Subcutaneous abdominal adipose tissue (tissue), 5 donors: ENCODE measurements at regions not wholly inside any gene's neighbourhood (a gene's known extent, or its start where the extent isn't known, plus 50 kb on each side); places are given as distances from the start of the nearest gene placed in this dataset.
"Not testable (repeated sequence)": the region's sequence is repeated elsewhere in the genome, so short reads cannot be mapped to it uniquely, and the experiment has no call there.

Experiments
- H3K27ac ChIP-seq: one replicate; pipeline ENCODE4 v1.7.0; 2013; ENCODE audit warnings: low read depth, mild to moderate bottlenecking, inconsistent platforms, low read length, moderate library complexity
- H3K27me3 ChIP-seq, 5 donors: one replicate each; pipeline ENCODE4 v1.7.0; 2013; ENCODE audit warnings: low read length in 5 of 5, inconsistent platforms in 1 of 5; ENCODE audit not compliant: control insufficient read depth in 5 of 5, insufficient read depth in 4 of 5
- H3K36me3 ChIP-seq, 5 donors: one replicate each; pipeline ENCODE4 v1.7.0; 2013; ENCODE audit warnings: low read length in 5 of 5; ENCODE audit not compliant: control insufficient read depth in 5 of 5, insufficient read depth in 5 of 5
- H3K4me1 ChIP-seq, 5 donors: one replicate each; pipeline ENCODE4 v1.7.0; 2013; ENCODE audit warnings: low read length in 5 of 5, mild to moderate bottlenecking in 3 of 5, moderate library complexity in 1 of 5; ENCODE audit not compliant: control insufficient read depth in 5 of 5, insufficient read depth in 5 of 5
- H3K4me3 ChIP-seq, 5 donors: one replicate each; pipeline ENCODE4 v1.7.0; 2013; ENCODE audit warnings: low read length in 5 of 5, low read depth in 1 of 5
- H3K9ac ChIP-seq, 5 donors: one replicate each; pipeline ENCODE4 v1.7.0; 2013; ENCODE audit warnings: low read length in 5 of 5, mild to moderate bottlenecking in 4 of 5, moderate library complexity in 3 of 5
- H3K9me3 ChIP-seq, 5 donors: one replicate each; pipeline ENCODE4 v1.7.0; 2013; ENCODE audit warnings: low read length in 5 of 5; ENCODE audit not compliant: control insufficient read depth in 5 of 5
- donor health status: healthy.
- donor health status: healthy.
- donor health status: healthy.
- donor health status: healthy.
- donor health status: healthy.

GRCh38 chr6:126867641-126868040 is 250.8 kb upstream of the RSPO3 start:
- Histone ChIP-seq H3K27ac (no peak overlapping the region), H3K9me3 (no peaks in the 10 kb centered on the region), H3K4me1 (peaks cover 0 to 8% (median 0%) of the 10 kb centered on the region in 5 donors), H3K27me3 (no peaks in the 10 kb centered on the region), H3K9ac (no peak overlapping the region), H3K4me3 (no peak overlapping the region), H3K36me3 (no peaks in the 10 kb centered on the region)

DNA sequence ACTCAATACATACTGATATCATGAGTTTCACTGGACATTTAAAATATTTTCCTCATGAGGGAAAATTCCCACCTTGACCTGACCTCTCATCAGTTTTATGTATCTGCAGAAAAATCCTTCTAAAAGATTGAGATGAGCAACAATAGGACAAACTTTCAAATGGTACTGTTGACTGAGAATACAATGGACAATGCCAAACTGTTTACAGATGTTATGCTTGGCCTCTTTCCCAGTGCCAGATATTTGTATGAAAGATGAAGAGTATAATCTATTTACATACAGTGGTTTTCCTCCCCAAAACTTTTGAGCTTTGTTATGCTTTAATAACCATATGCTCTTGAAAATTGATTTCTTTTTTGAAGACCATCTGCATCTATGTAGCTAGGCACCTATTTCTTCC is 245.1 kb upstream of the RSPO3 start:
- Histone ChIP-seq H3K27me3 (no peaks in the 10 kb centered on the region), H3K4me3 (no peak overlapping the region), H3K36me3 (no peaks in the 10 kb centered on the region), H3K9me3 (no peaks in the 10 kb centered on the region), H3K9ac (no peak overlapping the region), H3K27ac (no peak overlapping the region), H3K4me1 (peaks cover 0 to 8% (median 0%) of the 10 kb centered on the region in 5 donors)

DNA sequence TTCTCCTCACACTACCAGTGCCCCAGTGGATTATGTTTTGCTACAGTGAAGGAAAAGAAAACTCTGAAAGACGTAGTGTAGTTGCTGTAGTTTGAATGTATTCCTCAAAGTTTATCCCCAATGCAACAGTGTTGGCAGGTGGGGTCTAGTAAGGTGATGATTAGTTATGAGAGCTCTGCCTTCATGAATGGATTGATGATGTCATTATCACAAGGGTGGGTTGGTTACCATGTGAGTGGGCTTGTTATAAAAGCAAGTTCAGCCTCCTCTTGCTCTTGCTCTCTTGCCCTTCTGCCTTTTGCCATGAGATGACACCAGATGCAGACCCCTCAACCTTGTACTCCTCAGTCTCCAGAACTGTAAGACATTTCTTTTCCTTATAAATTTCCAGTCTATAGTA is 244.7 kb upstream of the RSPO3 start:
- Histone ChIP-seq H3K36me3 (no peaks in the 10 kb centered on the region), H3K27me3 (no peaks in the 10 kb centered on the region), H3K4me3 (no peak overlapping the region)

DNA sequence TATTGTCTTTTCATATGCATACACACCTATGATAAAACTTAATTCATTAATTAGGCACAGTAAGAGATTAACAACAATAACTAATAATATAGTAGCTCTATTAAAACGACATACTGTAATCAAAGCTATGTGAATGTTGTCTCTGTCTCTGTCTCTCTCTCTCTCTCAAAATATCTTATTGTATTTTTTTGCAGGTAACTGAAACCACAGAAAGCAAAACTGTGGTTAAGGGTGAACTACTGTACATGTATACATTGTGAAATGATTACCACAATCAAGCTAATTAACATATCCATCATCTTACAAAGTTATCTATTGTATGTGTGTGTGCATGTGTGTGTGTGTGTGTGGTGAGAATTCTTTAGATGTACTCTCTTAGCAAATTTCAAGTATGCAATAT is 242.0 kb upstream of the RSPO3 start:
- Histone ChIP-seq H3K9ac (no peak overlapping the region), H3K27me3 (no peaks in the 10 kb centered on the region), H3K4me1 (peaks cover 0 to 2% (median 0%) of the 10 kb centered on the region in 5 donors), H3K36me3 (no peaks in the 10 kb centered on the region), H3K9me3 (no peaks in the 10 kb centered on the region), H3K4me3 (no peak overlapping the region), H3K27ac (no peak overlapping the region)

More for the DNA sequence above, 244.7 kb upstream of the RSPO3 start:
- Histone ChIP-seq H3K27ac (no peak overlapping the region), H3K9me3 (no peaks in the 10 kb centered on the region), H3K4me1 (peaks cover 0 to 8% (median 0%) of the 10 kb centered on the region in 5 donors), H3K9ac (no peak overlapping the region)

DNA sequence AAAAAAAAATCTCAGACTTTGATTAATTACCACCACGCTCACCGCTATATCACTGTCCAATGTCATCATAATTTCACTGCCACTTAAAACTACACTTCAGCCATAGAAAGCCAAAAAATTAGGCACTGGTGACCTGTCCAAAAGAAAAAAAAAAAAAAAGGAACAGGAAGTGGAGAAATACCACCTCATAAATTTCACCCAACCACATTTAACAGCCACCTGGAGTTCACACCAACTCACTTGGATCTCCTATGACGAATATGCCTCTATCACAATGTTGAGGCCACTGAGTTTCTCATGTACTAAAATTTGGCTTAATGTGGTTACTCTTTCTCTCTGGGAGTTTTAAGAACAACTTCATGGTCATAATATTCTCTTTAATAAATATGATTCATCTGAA is 237.5 kb upstream of the RSPO3 start:
- Histone ChIP-seq H3K4me1 (peaks cover 0 to 10% (median 0%) of the 10 kb centered on the region in 5 donors), H3K4me3 (no peak overlapping the region), H3K27me3 (no peaks in the 10 kb centered on the region), H3K9me3 (no peaks in the 10 kb centered on the region), H3K9ac (no peak overlapping the region), H3K36me3 (no peaks in the 10 kb centered on the region), H3K27ac (no peak overlapping the region)

GRCh38 chr6:126886106-126886505 is 232.4 kb upstream of the RSPO3 start:
- Histone ChIP-seq H3K9me3 (no peaks in the 10 kb centered on the region), H3K27me3 (no peaks in the 10 kb centered on the region), H3K4me1 (peaks cover 0 to 10% (median 0%) of the 10 kb centered on the region in 5 donors), H3K27ac (no peak overlapping the region), H3K36me3 (no peaks in the 10 kb centered on the region), H3K9ac (no peak overlapping the region), H3K4me3 (no peak overlapping the region)

- Histone ChIP-seq H3K27me3 (no peaks in the 10 kb centered on the region), H3K4me1 (peaks cover 0 to 6% (median 0%) of the 10 kb centered on the region in 5 donors), H3K9ac (no peak overlapping the region), H3K36me3 (no peaks in the 10 kb centered on the region), H3K9me3 (no peaks in the 10 kb centered on the region), H3K4me3 (no peak overlapping the region), H3K27ac (no peak overlapping the region)
These were observed 229.4 kb upstream of the RSPO3 start for GRCh38 chr6:126888727-126889725.

- Histone ChIP-seq H3K27ac (no peak overlapping the region), H3K4me1 (peaks cover 0 to 4% (median 0%) of the 10 kb centered on the region in 5 donors), H3K27me3 (no peaks in the 10 kb centered on the region), H3K9ac (no peak overlapping the region), H3K36me3 (no peaks in the 10 kb centered on the region), H3K9me3 (no peaks in the 10 kb centered on the region), H3K4me3 (no peak overlapping the region)
These were observed 228.4 kb upstream of the RSPO3 start for GRCh38 chr6:126890055-126890454.

DNA sequence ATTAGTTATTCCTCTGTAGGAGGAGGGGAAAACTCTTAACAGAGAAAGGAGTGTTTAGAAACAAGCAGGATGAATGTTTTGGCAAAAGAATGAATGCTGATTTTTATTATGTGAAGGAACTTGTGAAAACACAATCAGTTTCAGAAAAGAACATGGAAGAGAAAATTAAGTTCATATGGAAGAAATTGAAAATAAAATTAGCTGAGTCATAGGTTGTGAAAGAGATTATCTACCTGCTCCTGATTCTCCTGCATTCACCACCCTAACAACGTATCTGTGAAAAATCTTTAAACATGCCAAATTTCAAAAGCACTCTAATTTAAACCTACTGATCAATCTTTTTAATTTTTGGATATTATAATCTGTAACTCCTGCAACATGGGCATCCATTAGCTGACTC is 227.3 kb upstream of the RSPO3 start:
- H3K27ac ChIP-seq: no peak overlapping the region
- no peaks in the 10 kb centered on the region for H3K9me3 ChIP-seq
- H3K4me3 ChIP-seq: no peak overlapping the region
- H3K9ac ChIP-seq: no peak overlapping the region
- H3K36me3 ChIP-seq: no peaks in the 10 kb centered on the region
- H3K4me1 ChIP-seq: no peaks in the 10 kb centered on the region
- no peaks in the 10 kb centered on the region for H3K27me3 ChIP-seq

DNA sequence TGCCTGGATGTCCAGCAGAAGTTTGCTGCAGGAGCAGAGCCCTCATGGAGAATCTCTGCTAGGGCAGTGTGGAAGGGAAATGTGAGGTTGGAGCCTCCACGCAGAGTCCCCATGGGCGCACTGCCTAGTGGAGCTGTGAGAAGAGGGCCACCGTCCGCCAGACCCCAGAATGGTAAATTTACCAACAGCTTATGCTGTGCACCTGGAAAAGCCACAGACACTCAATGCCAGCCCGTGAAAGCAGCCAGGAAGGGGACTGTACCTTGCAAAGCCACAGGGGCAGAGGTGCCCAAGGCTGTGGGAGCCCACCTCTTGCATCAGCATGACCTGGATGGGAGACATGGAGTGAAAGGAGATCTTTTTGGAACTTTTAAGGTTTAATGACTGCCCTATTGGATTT is 225.6 kb upstream of the RSPO3 start:
- not testable (repeated sequence) for H3K36me3 ChIP-seq, H3K9ac ChIP-seq, H3K27ac ChIP-seq, H3K9me3 ChIP-seq, H3K4me1 ChIP-seq, H3K4me3 ChIP-seq, H3K27me3 ChIP-seq
